Mesodermal cell (in vitro differentiated cells): ENCODE measurements at regions not wholly inside any gene's neighbourhood (a gene's known extent, or its start where the extent isn't known, plus 50 kb on each side); places are given as distances from the start of the nearest gene placed in this dataset.
"Not testable (repeated sequence)": the region's sequence is repeated elsewhere in the genome, so short reads cannot be mapped to it uniquely, and the experiment has no call there.

ENCODE experiments used
- H3K27ac ChIP-seq: 2 replicates; pipeline ENCODE4 v1.7.0; 2013; ENCODE audit warnings: mild to moderate bottlenecking, low read depth, low read length, moderate library complexity; ENCODE audit not compliant: severe bottlenecking
- H3K36me3 ChIP-seq: 2 replicates; pipeline ENCODE4 v1.7.1; 2013; ENCODE audit warnings: mild to moderate bottlenecking, low read length, moderate library complexity; ENCODE audit not compliant: control insufficient read depth, insufficient read depth
- H3K4me1 ChIP-seq: one replicate; pipeline ENCODE4 v1.7.1; 2013; ENCODE audit warnings: mild to moderate bottlenecking, low read length; ENCODE audit not compliant: insufficient read depth, control insufficient read depth, poor library complexity, severe bottlenecking
- H3K4me3 ChIP-seq: 2 replicates; pipeline ENCODE4 v1.7.0; 2013; ENCODE audit warnings: low read length, control low read depth, mild to moderate bottlenecking; ENCODE audit not compliant: insufficient read depth, poor library complexity, severe bottlenecking; ENCODE audit errors: extremely low read depth
- H3K9me3 ChIP-seq: 2 replicates; pipeline ENCODE4 v1.7.1; 2013; ENCODE audit warnings: mild to moderate bottlenecking, low read length, moderate library complexity; ENCODE audit not compliant: control insufficient read depth
- WGBS, 2 experiments: methylation state at CpG; one replicate each; pipeline ENCODE4 v1.1.5; 2013; ENCODE audit warnings: missing lambda C conversion rate in 2 of 2; ENCODE audit not compliant: insufficient coverage in 2 of 2; 5-methylcytosine and 5-hydroxymethylcytosine counted together

- Histone ChIP-seq H3K4me3 (no peak overlapping the region), H3K27ac (no peak overlapping the region), H3K9me3 (no peaks in the 10 kb centered on the region), H3K4me1 (no peaks in the 10 kb centered on the region), H3K36me3 (no peaks in the 10 kb centered on the region)
- WGBS, 2 experiments, result 100% methylated on average over 1 of the region's 2 CpGs; no CpG with 5 or more reads in 1 of the 2 experiments
Measured at GRCh38 chr20:53671370-53671769, 77.7 kb upstream of the ZNF217 start.

GRCh38 chr20:53669517-53670313 lies 76.1 kb upstream of the ZNF217 start:
- not testable (repeated sequence) for H3K36me3 ChIP-seq, H3K4me1 ChIP-seq, H3K4me3 ChIP-seq, H3K27ac ChIP-seq, H3K9me3 ChIP-seq
- 83 to 95% methylated on average over 7 to 14 of the region's 16 CpGs for WGBS, 2 experiments

GRCh38 chr20:53668992-53669391 lies 75.4 kb upstream of the ZNF217 start:
- no peak overlapping the region for H3K27ac ChIP-seq
- WGBS, 2 experiments, result 81 to 82% methylated on average over 4 to 8 of the region's 9 CpGs
- H3K9me3 ChIP-seq, result no peaks in the 10 kb centered on the region
- no peak overlapping the region for H3K4me3 ChIP-seq
- H3K36me3 ChIP-seq, result no peaks in the 10 kb centered on the region
- H3K4me1 ChIP-seq, result no peaks in the 10 kb centered on the region

- WGBS, 2 experiments, result 93 to 100% methylated on average over 1 to 6 of the region's 6 CpGs
- H3K36me3 ChIP-seq, result no peaks in the 10 kb centered on the region
- no peaks in the 10 kb centered on the region for H3K9me3 ChIP-seq
- H3K4me1 ChIP-seq, result no peaks in the 10 kb centered on the region
- H3K27ac ChIP-seq, result no peak overlapping the region
- no peak overlapping the region for H3K4me3 ChIP-seq
Measured at GRCh38 chr20:53666144-53666543, 72.5 kb upstream of the ZNF217 start.

- Histone ChIP-seq H3K27ac (no peak overlapping the region), H3K36me3 (no peaks in the 10 kb centered on the region), H3K9me3 (no peaks in the 10 kb centered on the region), H3K4me3 (no peak overlapping the region), H3K4me1 (peaks cover 3% of the 10 kb centered on the region)
- 100% methylated on average over 3 of the region's 4 CpGs; no CpG with 5 or more reads in 1 of the 2 experiments for WGBS, 2 experiments
Measured at GRCh38 chr20:53664121-53664520, 70.5 kb upstream of the ZNF217 start.

- 96% methylated on average over 4 to 5 of the region's 5 CpGs for WGBS, 2 experiments
- not testable (repeated sequence) for H3K27ac ChIP-seq, H3K36me3 ChIP-seq, H3K4me1 ChIP-seq, H3K4me3 ChIP-seq, H3K9me3 ChIP-seq
Measured at GRCh38 chr20:53663521-53663920, 69.9 kb upstream of the ZNF217 start.

GRCh38 chr20:53662595-53662994 lies 69.0 kb upstream of the ZNF217 start:
- H3K27ac ChIP-seq, result no peak overlapping the region
- H3K36me3 ChIP-seq, result no peaks in the 10 kb centered on the region
- H3K4me1 ChIP-seq, result peaks cover 6% of the 10 kb centered on the region
- WGBS, 2 experiments, result 70 to 100% methylated on average over 1 to 2 of the region's 3 CpGs
- no peak overlapping the region for H3K4me3 ChIP-seq
- no peaks in the 10 kb centered on the region for H3K9me3 ChIP-seq

- WGBS, 2 experiments, result 82 to 88% methylated on average over 4 to 5 of the region's 6 CpGs
- no peak overlapping the region for H3K27ac ChIP-seq
Measured at GRCh38 chr20:53660947-53661381, 67.3 kb upstream of the ZNF217 start.

GRCh38 chr20:53660078-53660909 lies 66.7 kb upstream of the ZNF217 start:
- H3K9me3 ChIP-seq, result no peaks in the 10 kb centered on the region
- WGBS, 2 experiments, result 90 to 92% methylated on average over 34 to 36 of the region's 38 CpGs
- no peaks in the 10 kb centered on the region for H3K36me3 ChIP-seq
- no peak overlapping the region for H3K27ac ChIP-seq
- peaks cover 24% of the 10 kb centered on the region for H3K4me1 ChIP-seq
- no peak overlapping the region for H3K4me3 ChIP-seq

More at GRCh38 chr20:53660947-53661381, 67.3 kb upstream of the ZNF217 start:
- Histone ChIP-seq H3K4me3 (no peak overlapping the region), H3K4me1 (peaks cover 22% of the 10 kb centered on the region), H3K9me3 (no peaks in the 10 kb centered on the region), H3K36me3 (no peaks in the 10 kb centered on the region)

- Histone ChIP-seq H3K9me3 (no peaks in the 10 kb centered on the region), H3K36me3 (no peaks in the 10 kb centered on the region), H3K4me3 (no peak overlapping the region), H3K4me1 (peaks cover 24% of the 10 kb centered on the region), H3K27ac (no peak overlapping the region)
- 90% methylated on average over 6 of the region's 11 CpGs for WGBS, 2 experiments
Measured at GRCh38 chr20:53658973-53659372, 65.3 kb upstream of the ZNF217 start.
